GM23338 (cell line): ENCODE measurements at regions not wholly inside any gene's neighbourhood (a gene's known extent, or its start where the extent isn't known, plus 50 kb on each side); places are given as distances from the start of the nearest gene placed in this dataset.

Experiments
- ATAC-seq: fragments of 200-7000 bp; cut with Tn5 transposase; 3 replicates; pipeline ENCODE4 v1.9.1; 2020
- DNase-seq: peaks from one replicate; pipeline ENCODE4 v3.0.0-alpha.2; 2015; ENCODE audit warnings: low spot score
- H2AFZ ChIP-seq: fragments of 200-600 bp; sonication (generic); 2 replicates; pipeline ENCODE4 v1.8.0; 2016; ENCODE audit warnings: antibody characterized with exemption, mild to moderate bottlenecking, moderate library complexity
- H3F3A ChIP-seq: fragments of 200-600 bp; sonication (generic); replicated peaks from 2 replicates; pipeline ENCODE4 v1.8.0; 2017; ENCODE audit warnings: antibody characterized with exemption, mixed run types, low read depth
- H3K27ac ChIP-seq: fragments of 200-600 bp; sonication (generic); 2 replicates; pipeline ENCODE4 v1.6.1; 2016; ENCODE audit warnings: low read depth
- H3K27me3 ChIP-seq: fragments of 200-600 bp; sonication (generic); 2 replicates; pipeline ENCODE4 v1.8.0; 2016; ENCODE audit warnings: mild to moderate bottlenecking, mixed run types, moderate library complexity; ENCODE audit not compliant: insufficient read depth
- H3K36me3 ChIP-seq: fragments of 200-600 bp; sonication (generic); 2 replicates; pipeline ENCODE4 v1.8.0; 2016; ENCODE audit warnings: mild to moderate bottlenecking; ENCODE audit not compliant: insufficient read depth
- H3K4me1 ChIP-seq: fragments of 200-600 bp; sonication (generic); 2 replicates; pipeline ENCODE4 v1.8.0; 2016; ENCODE audit warnings: mild to moderate bottlenecking, moderate library complexity; ENCODE audit not compliant: insufficient read depth
- H3K4me2 ChIP-seq: fragments of 200-600 bp; sonication (generic); 2 replicates; pipeline ENCODE4 v1.7.1; 2017; ENCODE audit warnings: mixed run types
- H3K4me3 ChIP-seq: fragments of 200-600 bp; sonication (generic); 2 replicates; pipeline ENCODE4 v1.6.1; 2016; ENCODE audit warnings: mixed run types
- H3K79me2 ChIP-seq: fragments of 200-600 bp; sonication (generic); replicated peaks from 2 replicates; pipeline ENCODE4 v1.8.0; 2017; ENCODE audit warnings: mild to moderate bottlenecking; ENCODE audit not compliant: insufficient read depth
- H3K9me2 ChIP-seq: fragments of 200-600 bp; sonication (generic); 2 replicates; pipeline ENCODE4 v1.8.0; 2017; ENCODE audit not compliant: insufficient read depth
- H4K20me1 ChIP-seq: fragments of 200-600 bp; sonication (generic); replicated peaks from 2 replicates; pipeline ENCODE4 v1.8.0; 2017; ENCODE audit warnings: mild to moderate bottlenecking; ENCODE audit not compliant: insufficient read depth
- H3K27ac Mint-ChIP-seq: 2 replicates; pipeline ENCODE4 v1.8.0; 2020; ENCODE audit warnings: inconsistent platforms, mild to moderate bottlenecking, moderate library complexity, mixed read lengths
- H3K27me3 Mint-ChIP-seq: 3 replicates; pipeline ENCODE4 v1.8.0; 2022; ENCODE audit warnings: low read depth, mild to moderate bottlenecking, moderate library complexity, mixed read lengths, inconsistent platforms; ENCODE audit not compliant: insufficient read depth, poor library complexity
- H3K36me3 Mint-ChIP-seq: 3 replicates; pipeline ENCODE4 v1.8.0; 2021; ENCODE audit warnings: low read depth, mild to moderate bottlenecking, inconsistent platforms, moderate library complexity, mixed read lengths
- H3K4me1 Mint-ChIP-seq: 3 replicates; pipeline ENCODE4 v1.8.0; 2020; ENCODE audit warnings: mild to moderate bottlenecking, inconsistent platforms, mixed read lengths
- H3K4me3 Mint-ChIP-seq: 3 replicates; pipeline ENCODE4 v1.8.0; 2021; ENCODE audit warnings: moderate library complexity, mild to moderate bottlenecking, inconsistent platforms, mixed read lengths
- H3K9me3 Mint-ChIP-seq: 3 replicates; pipeline ENCODE4 v1.8.0; 2020; ENCODE audit warnings: moderate library complexity, mild to moderate bottlenecking, inconsistent platforms, mixed read lengths
- CREB1 ChIP-seq: fragments of 250-450 bp; sonication (Bioruptor Pico); IDR thresholded peaks from 2 replicates; pipeline ENCODE4 v1.5.0; 2020; ENCODE audit warnings: low read depth, mild to moderate bottlenecking, moderate library complexity
- CTCF ChIP-seq, 2 experiments: fragments of 200-600 bp in 1 of 2; sonication (generic) in 1 of 2; conservative IDR thresholded peaks; 2 replicates each; pipeline versions ENCODE4 v1.5.1 to v1.6.1; 2016 to 2017; ENCODE audit warnings: antibody characterized with exemption in 2 of 2, low read depth in 2 of 2, mild to moderate bottlenecking in 2 of 2, moderate library complexity in 1 of 2
- ETS1 ChIP-seq: IDR thresholded peaks from 2 replicates; pipeline ENCODE4 v1.6.1; 2016; ENCODE audit warnings: antibody characterized with exemption
- EZH2 ChIP-seq: fragments of 200-600 bp; sonication (generic); IDR thresholded peaks from one replicate; pipeline ENCODE4 v1.8.0; 2017; ENCODE audit warnings: antibody characterized with exemption, mild to moderate bottlenecking, low read depth; ENCODE audit not compliant: unreplicated experiment
- EZH2phosphoT487 ChIP-seq: fragments of 200-600 bp; sonication (generic); IDR thresholded peaks from one replicate; pipeline ENCODE4 v1.8.1; 2018; ENCODE audit warnings: antibody characterized with exemption; ENCODE audit not compliant: unreplicated experiment
- JUNB ChIP-seq: IDR thresholded peaks from one replicate; pipeline ENCODE4 v1.6.1; 2016; ENCODE audit warnings: antibody characterized with exemption; ENCODE audit not compliant: unreplicated experiment
- NANOG ChIP-seq: IDR thresholded peaks from 2 replicates; pipeline ENCODE4 v1.6.1; 2016; ENCODE audit warnings: antibody characterized with exemption, borderline replicate concordance
- POLR2AphosphoS5 ChIP-seq: IDR thresholded peaks from 2 replicates; pipeline ENCODE4 v1.6.1; 2016; ENCODE audit warnings: antibody characterized with exemption, low read depth
- REST ChIP-seq: IDR thresholded peaks from one replicate; pipeline ENCODE4 v1.6.1; 2018; ENCODE audit warnings: antibody characterized with exemption; ENCODE audit not compliant: unreplicated experiment
- STAT1 ChIP-seq: IDR thresholded peaks from one replicate; pipeline ENCODE4 v1.6.1; 2016; ENCODE audit warnings: antibody characterized with exemption; ENCODE audit not compliant: unreplicated experiment
- ZNF114 ChIP-seq: fragments of 250-450 bp; sonication (Bioruptor Pico); IDR thresholded peaks from 2 replicates; pipeline ENCODE4 v1.5.0; 2020; ENCODE audit warnings: mild to moderate bottlenecking, moderate library complexity
- ZNF331 ChIP-seq: fragments of 250-450 bp; sonication (Bioruptor Pico); IDR thresholded peaks from 2 replicates; pipeline ENCODE4 v1.5.0; 2020; ENCODE audit warnings: low read depth, mild to moderate bottlenecking, moderate library complexity
- TF ChIP-seq, protein P1 (sequence below): fragments of 250-450 bp; sonication (Bioruptor Pico); IDR thresholded peaks from 2 replicates; pipeline ENCODE4 v1.5.0; 2020; ENCODE audit warnings: mild to moderate bottlenecking, moderate library complexity

GRCh38 chr11:112541140-112542046 is 280.7 kb upstream of the PLET1 start:
- no peaks in the 10 kb centered on the region for H3K27me3 Mint-ChIP-seq
- H3K36me3 ChIP-seq: peaks cover 3% of the 10 kb centered on the region; the same call in 1 of the 2 replicates
- no peak overlapping the region for H3K27ac ChIP-seq
- peak; percentile 10 for DNase-seq
- no peaks in the 10 kb centered on the region for H4K20me1 ChIP-seq
- no peak for ATAC-seq
- peaks cover 3% of the 10 kb centered on the region; the same call in 2 of the 3 replicates for H3K4me1 Mint-ChIP-seq
- no peak overlapping the region for H3K27ac Mint-ChIP-seq
- peaks cover 18% of the 10 kb centered on the region for H3K36me3 Mint-ChIP-seq
- peaks cover 16% of the 10 kb centered on the region for H3K9me3 Mint-ChIP-seq
- no peaks in the 10 kb centered on the region for H3K27me3 ChIP-seq
- H3K4me2 ChIP-seq: no peak overlapping the region
- H3K79me2 ChIP-seq: no peaks in the 10 kb centered on the region
- H3K4me3 ChIP-seq: no peak overlapping the region
- H3K9me2 ChIP-seq: peaks cover 11% of the 10 kb centered on the region
- H3K4me1 ChIP-seq: peaks cover 11% of the 10 kb centered on the region; the same call in 1 of the 2 replicates
- no peak overlapping the region for H2AFZ ChIP-seq
- H3F3A ChIP-seq: no peaks in the 10 kb centered on the region
- no peak overlapping the region for H3K4me3 Mint-ChIP-seq
- TF ChIP-seq ZNF114: no peak
- TF ChIP-seq JUNB: no peak
- TF ChIP-seq POLR2AphosphoS5: no peak
- no peak for TF ChIP-seq CTCF (conservative IDR thresholded peaks at IDR 0.05; ENCODE audit: low read depth in 2 of 2)
- TF ChIP-seq, protein P1, sequence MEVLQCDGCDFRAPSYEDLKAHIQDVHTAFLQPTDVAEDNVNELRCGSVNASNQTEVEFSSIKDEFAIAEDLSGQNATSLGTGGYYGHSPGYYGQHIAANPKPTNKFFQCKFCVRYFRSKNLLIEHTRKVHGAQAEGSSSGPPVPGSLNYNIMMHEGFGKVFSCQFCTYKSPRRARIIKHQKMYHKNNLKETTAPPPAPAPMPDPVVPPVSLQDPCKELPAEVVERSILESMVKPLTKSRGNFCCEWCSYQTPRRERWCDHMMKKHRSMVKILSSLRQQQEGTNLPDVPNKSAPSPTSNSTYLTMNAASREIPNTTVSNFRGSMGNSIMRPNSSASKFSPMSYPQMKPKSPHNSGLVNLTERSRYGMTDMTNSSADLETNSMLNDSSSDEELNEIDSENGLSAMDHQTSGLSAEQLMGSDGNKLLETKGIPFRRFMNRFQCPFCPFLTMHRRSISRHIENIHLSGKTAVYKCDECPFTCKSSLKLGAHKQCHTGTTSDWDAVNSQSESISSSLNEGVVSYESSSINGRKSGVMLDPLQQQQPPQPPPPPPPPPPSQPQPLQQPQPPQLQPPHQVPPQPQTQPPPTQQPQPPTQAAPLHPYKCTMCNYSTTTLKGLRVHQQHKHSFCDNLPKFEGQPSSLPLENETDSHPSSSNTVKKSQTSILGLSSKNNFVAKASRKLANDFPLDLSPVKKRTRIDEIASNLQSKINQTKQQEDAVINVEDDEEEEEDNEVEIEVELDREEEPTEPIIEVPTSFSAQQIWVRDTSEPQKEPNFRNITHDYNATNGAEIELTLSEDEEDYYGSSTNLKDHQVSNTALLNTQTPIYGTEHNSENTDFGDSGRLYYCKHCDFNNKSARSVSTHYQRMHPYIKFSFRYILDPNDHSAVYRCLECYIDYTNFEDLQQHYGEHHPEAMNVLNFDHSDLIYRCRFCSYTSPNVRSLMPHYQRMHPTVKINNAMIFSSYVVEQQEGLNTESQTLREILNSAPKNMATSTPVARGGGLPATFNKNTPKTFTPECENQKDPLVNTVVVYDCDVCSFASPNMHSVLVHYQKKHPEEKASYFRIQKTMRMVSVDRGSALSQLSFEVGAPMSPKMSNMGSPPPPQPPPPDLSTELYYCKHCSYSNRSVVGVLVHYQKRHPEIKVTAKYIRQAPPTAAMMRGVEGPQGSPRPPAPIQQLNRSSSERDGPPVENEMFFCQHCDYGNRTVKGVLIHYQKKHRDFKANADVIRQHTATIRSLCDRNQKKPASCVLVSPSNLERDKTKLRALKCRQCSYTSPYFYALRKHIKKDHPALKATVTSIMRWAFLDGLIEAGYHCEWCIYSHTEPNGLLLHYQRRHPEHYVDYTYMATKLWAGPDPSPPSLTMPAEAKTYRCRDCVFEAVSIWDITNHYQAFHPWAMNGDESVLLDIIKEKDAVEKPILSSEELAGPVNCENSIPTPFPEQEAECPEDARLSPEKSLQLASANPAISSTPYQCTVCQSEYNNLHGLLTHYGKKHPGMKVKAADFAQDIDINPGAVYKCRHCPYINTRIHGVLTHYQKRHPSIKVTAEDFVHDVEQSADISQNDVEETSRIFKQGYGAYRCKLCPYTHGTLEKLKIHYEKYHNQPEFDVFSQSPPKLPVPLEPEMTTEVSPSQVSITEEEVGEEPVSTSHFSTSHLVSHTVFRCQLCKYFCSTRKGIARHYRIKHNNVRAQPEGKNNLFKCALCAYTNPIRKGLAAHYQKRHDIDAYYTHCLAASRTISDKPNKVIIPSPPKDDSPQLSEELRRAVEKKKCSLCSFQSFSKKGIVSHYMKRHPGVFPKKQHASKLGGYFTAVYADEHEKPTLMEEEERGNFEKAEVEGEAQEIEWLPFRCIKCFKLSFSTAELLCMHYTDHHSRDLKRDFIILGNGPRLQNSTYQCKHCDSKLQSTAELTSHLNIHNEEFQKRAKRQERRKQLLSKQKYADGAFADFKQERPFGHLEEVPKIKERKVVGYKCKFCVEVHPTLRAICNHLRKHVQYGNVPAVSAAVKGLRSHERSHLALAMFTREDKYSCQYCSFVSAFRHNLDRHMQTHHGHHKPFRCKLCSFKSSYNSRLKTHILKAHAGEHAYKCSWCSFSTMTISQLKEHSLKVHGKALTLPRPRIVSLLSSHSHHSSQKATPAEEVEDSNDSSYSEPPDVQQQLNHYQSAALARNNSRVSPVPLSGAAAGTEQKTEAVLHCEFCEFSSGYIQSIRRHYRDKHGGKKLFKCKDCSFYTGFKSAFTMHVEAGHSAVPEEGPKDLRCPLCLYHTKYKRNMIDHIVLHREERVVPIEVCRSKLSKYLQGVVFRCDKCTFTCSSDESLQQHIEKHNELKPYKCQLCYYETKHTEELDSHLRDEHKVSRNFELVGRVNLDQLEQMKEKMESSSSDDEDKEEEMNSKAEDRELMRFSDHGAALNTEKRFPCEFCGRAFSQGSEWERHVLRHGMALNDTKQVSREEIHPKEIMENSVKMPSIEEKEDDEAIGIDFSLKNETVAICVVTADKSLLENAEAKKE: no peak
- TF ChIP-seq STAT1: no peak
- TF ChIP-seq ZNF331 (CRISPR knock-in tag): no peak
- TF ChIP-seq REST: no peak
- TF ChIP-seq ETS1: no peak
- TF ChIP-seq EZH2: no peak
- TF ChIP-seq EZH2phosphoT487: no peak
- no peak for TF ChIP-seq NANOG
- no peak for TF ChIP-seq CREB1 (CRISPR knock-in tag)
